Neutrophil (primary cell): ENCODE measurements at regions not wholly inside any gene's neighbourhood (a gene's known extent, or its start where the extent isn't known, plus 50 kb on each side); places are given as distances from the start of the nearest gene placed in this dataset.

ENCODE experiments used
- H3K27ac ChIP-seq: fragments of 200-600 bp; sonication (generic); 2 replicates; pipeline ENCODE4 v1.5.1; 2016; ENCODE audit warnings: mild to moderate bottlenecking, moderate library complexity
- H3K27me3 ChIP-seq: fragments of 200-600 bp; sonication (generic); 2 replicates; pipeline ENCODE4 v1.6.0; 2016; ENCODE audit warnings: mild to moderate bottlenecking
- H3K36me3 ChIP-seq: fragments of 200-600 bp; sonication (generic); 2 replicates; pipeline ENCODE4 v1.5.1; 2017
- H3K4me1 ChIP-seq, 2 experiments: fragments of 200-600 bp in 1 of 2; sonication (generic) in 1 of 2; 1 replicate in 1 of 2; 2 replicates in 1 of 2; pipeline versions ENCODE4 v1.5.1 to v1.6.1; 2013 to 2016; ENCODE audit warnings: low read depth in 1 of 2, low read length in 1 of 2, mild to moderate bottlenecking in 1 of 2, moderate library complexity in 1 of 2; ENCODE audit not compliant: control insufficient read depth in 1 of 2, insufficient read depth in 1 of 2
- H3K4me3 ChIP-seq, 2 experiments: fragments of 200-600 bp in 1 of 2; sonication (generic) in 1 of 2; 1 replicate in 1 of 2; 2 replicates in 1 of 2; pipeline ENCODE4 v1.5.1; 2013 to 2016; ENCODE audit warnings: low read depth in 1 of 2, low read length in 1 of 2, mild to moderate bottlenecking in 1 of 2, moderate library complexity in 1 of 2
- H3K9me3 ChIP-seq: fragments of 200-600 bp; sonication (generic); 2 replicates; pipeline ENCODE4 v1.5.1; 2016
- CTCF ChIP-seq: fragments of 200-600 bp; sonication (generic); IDR thresholded peaks from 2 replicates; pipeline ENCODE4 v1.5.1; 2016; ENCODE audit warnings: antibody characterized with exemption

GRCh38 chr6:120804612-120805011 is 529.7 kb downstream of the TBC1D32 start:
- no peaks in the 10 kb centered on the region for H3K36me3 ChIP-seq
- H3K9me3 ChIP-seq, result no peaks in the 10 kb centered on the region
- H3K4me1 ChIP-seq, result no peaks in the 10 kb centered on the region
- no peaks in the 10 kb centered on the region for H3K27me3 ChIP-seq
- H3K4me3 ChIP-seq, result no peak overlapping the region
- TF ChIP-seq CTCF, result no peak
- H3K27ac ChIP-seq, result no peak overlapping the region

- Histone ChIP-seq H3K27ac (no peak overlapping the region), H3K27me3 (no peaks in the 10 kb centered on the region), H3K4me3 (no peak overlapping the region), H3K36me3 (no peaks in the 10 kb centered on the region), H3K4me1 (no peaks in the 10 kb centered on the region), H3K9me3 (no peaks in the 10 kb centered on the region)
- no peak for TF ChIP-seq CTCF
Observed at GRCh38 chr6:120786682-120787081, 547.6 kb downstream of the TBC1D32 start.

- no peak for TF ChIP-seq CTCF
- H3K27ac ChIP-seq, result no peak overlapping the region
- H3K4me3 ChIP-seq, result no peak overlapping the region
- H3K4me1 ChIP-seq, result no peaks in the 10 kb centered on the region
- H3K9me3 ChIP-seq, result no peaks in the 10 kb centered on the region
- no peaks in the 10 kb centered on the region for H3K27me3 ChIP-seq
- H3K36me3 ChIP-seq, result no peaks in the 10 kb centered on the region
Observed at GRCh38 chr6:120786256-120786655, 548.0 kb downstream of the TBC1D32 start.

GRCh38 chr6:120785459-120786086 is 548.7 kb downstream of the TBC1D32 start:
- TF ChIP-seq CTCF, result no peak
- no peak overlapping the region for H3K27ac ChIP-seq

GRCh38 chr6:120779441-120779840 is 554.8 kb downstream of the TBC1D32 start:
- TF ChIP-seq CTCF, result no peak
- Histone ChIP-seq H3K4me3 (no peak overlapping the region), H3K9me3 (no peaks in the 10 kb centered on the region), H3K36me3 (no peaks in the 10 kb centered on the region), H3K27me3 (no peaks in the 10 kb centered on the region), H3K27ac (no peak overlapping the region), H3K4me1 (no peaks in the 10 kb centered on the region)

More at GRCh38 chr6:120785459-120786086, 548.7 kb downstream of the TBC1D32 start:
- no peaks in the 10 kb centered on the region for H3K9me3 ChIP-seq
- no peaks in the 10 kb centered on the region for H3K27me3 ChIP-seq
- no peaks in the 10 kb centered on the region for H3K36me3 ChIP-seq
- no peaks in the 10 kb centered on the region for H3K4me1 ChIP-seq
- H3K4me3 ChIP-seq, result no peak overlapping the region

- H3K27me3 ChIP-seq, result no peaks in the 10 kb centered on the region
Observed at GRCh38 chr6:120775698-120776097, 558.6 kb downstream of the TBC1D32 start.

More at GRCh38 chr6:120775698-120776097, 558.6 kb downstream of the TBC1D32 start:
- Histone ChIP-seq H3K9me3 (no peaks in the 10 kb centered on the region), H3K4me3 (no peak overlapping the region), H3K4me1 (no peaks in the 10 kb centered on the region), H3K36me3 (no peaks in the 10 kb centered on the region), H3K27ac (no peak overlapping the region)
- no peak for TF ChIP-seq CTCF
